AG09309 (cell line): ENCODE measurements at regions not wholly inside any gene's neighbourhood (a gene's known extent, or its start where the extent isn't known, plus 50 kb on each side); places are given as distances from the start of the nearest gene placed in this dataset.

Source experiments
- DNase-seq: peaks from one replicate; pipeline ENCODE4 v3.0.0-alpha.2; 2010; ENCODE audit warnings: low read depth
- H3K4me3 ChIP-seq: 2 replicates; pipeline ENCODE4 v1.5.1; 2011; ENCODE audit warnings: mild to moderate bottlenecking, low read depth, low read length, moderate library complexity; ENCODE audit not compliant: control insufficient read depth
- TF ChIP-seq, protein P1 (sequence below): IDR thresholded peaks from 2 replicates; pipeline ENCODE4 v1.5.1; 2011; ENCODE audit warnings: mild to moderate bottlenecking, low read depth, low read length, inconsistent platforms; ENCODE audit not compliant: insufficient read depth, control insufficient read depth; ENCODE audit errors: missing control alignments

DNA sequence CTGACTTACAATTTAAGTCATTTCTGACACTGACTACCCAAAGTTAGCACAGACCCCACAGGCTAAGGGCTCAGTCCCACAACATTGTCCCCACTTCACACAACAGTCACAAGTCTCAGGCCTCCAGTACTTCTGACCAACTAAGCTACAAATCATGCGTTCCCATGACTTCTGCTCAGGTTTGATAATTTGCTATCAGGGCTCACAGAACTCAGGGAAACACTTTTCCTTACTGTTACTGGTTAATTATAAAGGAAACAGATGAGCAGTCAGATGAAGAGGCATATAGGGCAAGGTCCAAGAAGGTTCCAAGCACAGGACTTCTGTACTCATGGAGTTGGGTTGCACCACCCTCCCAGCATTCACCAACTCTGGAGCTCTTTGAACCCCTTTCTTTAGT, 151.2 kb upstream of the TNR start:
- no peak for DNase-seq
- H3K4me3 ChIP-seq = no peak overlapping the region
- TF ChIP-seq, protein P1, sequence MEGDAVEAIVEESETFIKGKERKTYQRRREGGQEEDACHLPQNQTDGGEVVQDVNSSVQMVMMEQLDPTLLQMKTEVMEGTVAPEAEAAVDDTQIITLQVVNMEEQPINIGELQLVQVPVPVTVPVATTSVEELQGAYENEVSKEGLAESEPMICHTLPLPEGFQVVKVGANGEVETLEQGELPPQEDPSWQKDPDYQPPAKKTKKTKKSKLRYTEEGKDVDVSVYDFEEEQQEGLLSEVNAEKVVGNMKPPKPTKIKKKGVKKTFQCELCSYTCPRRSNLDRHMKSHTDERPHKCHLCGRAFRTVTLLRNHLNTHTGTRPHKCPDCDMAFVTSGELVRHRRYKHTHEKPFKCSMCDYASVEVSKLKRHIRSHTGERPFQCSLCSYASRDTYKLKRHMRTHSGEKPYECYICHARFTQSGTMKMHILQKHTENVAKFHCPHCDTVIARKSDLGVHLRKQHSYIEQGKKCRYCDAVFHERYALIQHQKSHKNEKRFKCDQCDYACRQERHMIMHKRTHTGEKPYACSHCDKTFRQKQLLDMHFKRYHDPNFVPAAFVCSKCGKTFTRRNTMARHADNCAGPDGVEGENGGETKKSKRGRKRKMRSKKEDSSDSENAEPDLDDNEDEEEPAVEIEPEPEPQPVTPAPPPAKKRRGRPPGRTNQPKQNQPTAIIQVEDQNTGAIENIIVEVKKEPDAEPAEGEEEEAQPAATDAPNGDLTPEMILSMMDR = no peak

DNA sequence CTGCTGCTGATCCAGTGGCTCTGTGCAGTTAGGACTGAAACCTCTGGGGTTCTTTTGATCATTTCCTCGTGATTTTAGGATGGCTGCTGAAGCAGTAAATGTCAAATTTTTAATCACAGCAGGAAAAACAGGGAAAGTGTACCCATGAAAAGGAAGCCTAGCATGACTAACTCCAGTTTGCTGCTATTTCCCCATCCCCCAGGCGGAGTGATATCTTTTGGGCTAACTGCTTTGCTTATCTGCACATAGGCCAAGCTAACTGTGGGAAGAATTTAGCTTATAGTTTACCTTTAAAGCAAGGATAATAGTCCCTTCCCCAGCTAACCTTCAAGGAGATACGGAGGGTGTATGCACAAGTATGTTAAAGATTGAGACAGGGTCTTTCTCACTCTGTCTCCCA, 149.8 kb upstream of the TNR start:
- TF ChIP-seq, protein P1 = no peak
- H3K4me3 ChIP-seq = no peak overlapping the region
- DNase-seq = no peak

DNA sequence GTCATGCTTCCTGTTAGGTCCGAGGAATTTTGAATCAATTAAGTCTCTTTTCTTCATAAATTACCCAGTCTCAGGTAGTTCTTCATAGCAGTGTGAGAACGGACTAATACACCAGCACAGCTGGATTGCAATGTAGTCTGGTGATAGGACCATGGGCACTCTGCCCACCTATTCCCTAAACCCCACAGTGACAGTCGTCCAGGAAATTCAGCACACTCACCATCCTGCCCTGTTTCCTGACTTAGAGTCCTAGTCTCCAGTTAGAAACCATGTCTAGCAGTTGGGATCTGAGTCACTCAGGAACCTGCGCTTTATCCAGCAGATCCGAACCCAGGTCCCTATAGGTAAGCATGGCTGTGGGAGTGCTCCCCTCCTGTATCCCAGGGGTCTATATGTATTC, 149.3 kb upstream of the TNR start:
- no peak overlapping the region for H3K4me3 ChIP-seq
- TF ChIP-seq, protein P1 = no peak
- no peak for DNase-seq

DNA sequence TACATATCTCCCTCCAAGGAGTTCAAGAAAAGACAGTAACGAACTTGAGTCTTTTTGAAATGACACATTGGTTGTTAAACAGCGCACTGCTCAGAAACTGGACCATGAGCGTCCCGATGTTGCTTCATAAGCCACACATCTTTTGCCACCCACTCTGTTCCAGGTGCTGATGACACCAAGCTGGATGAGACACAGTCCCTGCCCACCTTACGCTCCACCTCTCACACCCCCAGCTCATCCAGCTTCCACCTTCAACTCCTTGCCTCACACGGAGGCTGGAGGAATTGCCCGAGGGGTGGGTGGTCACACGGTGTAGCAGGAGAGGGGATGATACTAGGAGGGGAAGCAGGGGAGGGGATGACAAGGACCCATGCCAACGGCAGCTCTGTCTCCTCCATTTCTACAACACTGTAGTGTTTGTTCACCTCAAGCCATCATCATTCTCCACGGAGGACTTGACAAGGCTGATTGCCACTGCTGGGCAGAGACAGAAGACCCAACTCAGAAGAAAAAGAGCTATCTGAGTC, 148.5 kb upstream of the TNR start:
- no peak overlapping the region for H3K4me3 ChIP-seq
- no peak for DNase-seq
- TF ChIP-seq, protein P1 = no peak

DNA sequence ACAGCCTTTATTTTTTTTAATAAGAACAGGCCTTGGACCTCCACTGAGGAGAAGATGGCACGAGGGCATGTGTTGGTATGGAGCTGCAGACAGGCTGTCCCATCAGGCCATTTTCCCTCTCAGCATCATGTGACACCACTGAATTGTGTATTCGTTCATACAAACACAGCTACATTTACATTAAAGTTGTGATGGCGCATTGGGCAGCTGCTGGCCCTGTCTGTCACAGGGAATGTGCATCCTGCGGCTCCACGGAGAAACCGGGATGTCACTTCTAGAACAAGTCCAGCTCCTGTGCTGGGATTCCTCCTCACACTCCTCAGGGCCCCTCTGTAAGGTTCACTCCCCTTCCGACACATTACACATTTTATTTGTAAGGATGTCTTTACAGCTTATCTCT, 147.6 kb upstream of the TNR start:
- TF ChIP-seq, protein P1 = no peak
- H3K4me3 ChIP-seq = no peak overlapping the region
- no peak for DNase-seq

DNA sequence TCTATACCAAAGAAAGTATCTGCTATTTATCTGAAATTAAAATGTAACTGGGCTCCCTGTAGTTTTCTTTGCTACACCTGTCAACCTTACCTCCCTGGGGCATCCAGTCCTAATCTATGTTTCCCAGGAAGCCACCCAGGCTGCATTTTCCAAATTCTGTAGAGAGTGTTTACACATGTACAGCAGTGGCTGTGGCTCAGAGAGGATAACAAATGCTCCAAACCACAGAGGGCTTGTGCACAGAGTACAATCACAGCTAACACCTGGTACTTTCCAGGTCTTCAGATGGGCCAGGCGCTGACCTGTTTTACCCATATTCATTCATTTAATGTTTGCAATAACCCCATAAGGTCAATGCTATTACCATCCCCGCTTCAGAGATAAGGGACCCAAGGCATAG, 146.5 kb upstream of the TNR start:
- TF ChIP-seq, protein P1 = no peak
- DNase-seq = no peak

DNA sequence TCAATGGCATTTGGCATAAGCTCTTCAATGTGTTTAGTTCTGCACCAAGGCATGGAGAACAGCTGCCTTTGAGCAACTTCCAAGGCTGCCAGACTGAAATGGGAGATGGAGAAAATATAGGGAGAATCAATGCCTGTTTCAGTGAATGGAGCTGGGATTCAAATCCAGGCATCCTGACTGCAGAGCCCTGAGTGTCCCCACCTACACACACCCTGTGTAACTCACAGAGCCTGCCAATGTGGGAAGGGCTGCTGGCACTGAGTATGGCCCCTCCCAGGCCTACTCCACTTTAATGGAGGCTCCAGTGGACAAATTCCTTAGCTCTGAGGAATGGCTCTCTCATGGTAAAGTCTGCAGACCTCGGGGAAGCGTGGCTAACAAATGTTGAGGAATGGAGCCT, 145.6 kb upstream of the TNR start:
- no peak overlapping the region for H3K4me3 ChIP-seq
- no peak for DNase-seq
- TF ChIP-seq, protein P1 = no peak

More for the DNA sequence above, 146.5 kb upstream of the TNR start:
- no peak overlapping the region for H3K4me3 ChIP-seq
